GM12878 (cell line): ENCODE measurements at regions not wholly inside any gene's neighbourhood (a gene's known extent, or its start where the extent isn't known, plus 50 kb on each side); places are given as distances from the start of the nearest gene placed in this dataset.

Experiments
- ASH2L ChIP-seq: fragments of 300-600, 200-600 bp; sonication (generic); IDR thresholded peaks from 2 replicates; pipeline ENCODE4 v1.6.1; 2017; ENCODE audit warnings: low read depth, mild to moderate bottlenecking, borderline replicate concordance
- CREB1 ChIP-seq: IDR thresholded peaks from 2 replicates; pipeline ENCODE4 v1.6.1; 2012; ENCODE audit warnings: low read depth, mild to moderate bottlenecking, inconsistent platforms
- ELK1 ChIP-seq: IDR thresholded peaks from 2 replicates; pipeline ENCODE4 v1.6.1; 2012; ENCODE audit warnings: low read depth, low read length, improper control_type of control experiment
- ESRRA ChIP-seq: IDR thresholded peaks from 2 replicates; pipeline ENCODE4 v1.6.1; 2012; ENCODE audit warnings: mild to moderate bottlenecking, low read length, improper control_type of control experiment
- MAX ChIP-seq: IDR thresholded peaks from 2 replicates; pipeline ENCODE4 v1.6.1; 2012; ENCODE audit warnings: low read depth, low read length, improper control_type of control experiment
- MEF2B ChIP-seq: fragments of 450-650 bp; IDR thresholded peaks from 2 replicates; pipeline ENCODE4 v1.6.1; 2018; ENCODE audit warnings: mild to moderate bottlenecking, moderate library complexity; ENCODE audit not compliant: partially characterized antibody, poor library complexity, severe bottlenecking
- MTA3 ChIP-seq: IDR thresholded peaks from 2 replicates; pipeline ENCODE4 v1.6.1; 2012; ENCODE audit warnings: low read length, inconsistent platforms, borderline replicate concordance
- SREBF2 ChIP-seq: IDR thresholded peaks from 2 replicates; pipeline ENCODE4 v1.6.1; 2012; ENCODE audit warnings: mild to moderate bottlenecking, low read length
- SRF ChIP-seq, 2 experiments: IDR thresholded peaks; 2 replicates each; pipeline ENCODE4 v1.6.1; 2011; ENCODE audit warnings: low read depth in 2 of 2, low read length in 2 of 2, mild to moderate bottlenecking in 1 of 2, moderate library complexity in 1 of 2
- USF2 ChIP-seq: IDR thresholded peaks from 2 replicates; pipeline ENCODE4 v1.6.1; 2011; ENCODE audit warnings: low read depth, low read length, improper control_type of control experiment, borderline replicate concordance
- ZBTB40 ChIP-seq: fragments of 450-650 bp; IDR thresholded peaks from 2 replicates; pipeline ENCODE4 v1.6.1; 2016; ENCODE audit warnings: mild to moderate bottlenecking, moderate library complexity, borderline replicate concordance

GRCh38 chr7:25950488-25951413, 201.2 kb upstream of the NFE2L3 start (continued):
- TF ChIP-seq USF2 (peak; percentile 82), MAX (peak; percentile 92), SRF (IDR thresholded peaks at IDR 0.05; ENCODE audit: low read depth in 2 of 2, low read length in 2 of 2) (no peak), ASH2L (no peak), ZBTB40 (peak; percentile 12), ELK1 (no peak), CREB1 (peak; percentile 54; the same call in 1 of the 2 replicates), ESRRA (no peak), SREBF2 (no peak), MTA3 (no peak), MEF2B (peak; percentile 26)
